Epithelial cell of esophagus (primary cell): ENCODE measurements at regions not wholly inside any gene's neighbourhood (a gene's known extent, or its start where the extent isn't known, plus 50 kb on each side); places are given as distances from the start of the nearest gene placed in this dataset.
"Not testable (repeated sequence)": the region's sequence is repeated elsewhere in the genome, so short reads cannot be mapped to it uniquely, and the experiment has no call there.

Experiments
- DNase-seq: peaks from one replicate; pipeline ENCODE4 v3.0.0; 2010; ENCODE audit warnings: low read depth
- H3K4me3 ChIP-seq: 2 replicates; pipeline ENCODE4 v1.5.1; 2011; ENCODE audit warnings: mild to moderate bottlenecking, low read length, control low read depth
- TF ChIP-seq, protein P1 (sequence below): IDR thresholded peaks from 2 replicates; pipeline ENCODE4 v1.5.1; 2011; ENCODE audit warnings: low read depth, mild to moderate bottlenecking, low read length, control low read depth, inconsistent platforms; ENCODE audit not compliant: insufficient read depth; ENCODE audit errors: missing control alignments

DNA sequence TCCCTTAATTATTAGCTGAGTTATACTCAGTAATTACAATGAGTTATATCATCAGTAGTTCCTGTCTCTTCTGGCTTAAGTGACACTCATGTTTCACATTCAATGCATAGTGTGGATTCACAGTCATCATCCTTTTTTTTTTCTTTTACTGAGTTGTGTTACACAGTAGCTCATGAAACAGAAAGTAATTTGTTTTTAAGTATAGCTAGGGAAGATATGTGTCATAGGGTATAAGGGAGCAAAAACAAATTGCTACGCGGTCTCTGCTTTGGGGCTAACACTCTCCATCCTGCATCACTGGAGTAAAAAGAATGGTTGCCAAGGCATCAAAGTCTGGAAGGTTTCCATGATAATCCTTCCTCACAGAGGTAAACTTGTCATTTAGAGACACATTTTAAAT, 971.7 kb upstream of the NCAM2 start:
- TF ChIP-seq, protein P1, sequence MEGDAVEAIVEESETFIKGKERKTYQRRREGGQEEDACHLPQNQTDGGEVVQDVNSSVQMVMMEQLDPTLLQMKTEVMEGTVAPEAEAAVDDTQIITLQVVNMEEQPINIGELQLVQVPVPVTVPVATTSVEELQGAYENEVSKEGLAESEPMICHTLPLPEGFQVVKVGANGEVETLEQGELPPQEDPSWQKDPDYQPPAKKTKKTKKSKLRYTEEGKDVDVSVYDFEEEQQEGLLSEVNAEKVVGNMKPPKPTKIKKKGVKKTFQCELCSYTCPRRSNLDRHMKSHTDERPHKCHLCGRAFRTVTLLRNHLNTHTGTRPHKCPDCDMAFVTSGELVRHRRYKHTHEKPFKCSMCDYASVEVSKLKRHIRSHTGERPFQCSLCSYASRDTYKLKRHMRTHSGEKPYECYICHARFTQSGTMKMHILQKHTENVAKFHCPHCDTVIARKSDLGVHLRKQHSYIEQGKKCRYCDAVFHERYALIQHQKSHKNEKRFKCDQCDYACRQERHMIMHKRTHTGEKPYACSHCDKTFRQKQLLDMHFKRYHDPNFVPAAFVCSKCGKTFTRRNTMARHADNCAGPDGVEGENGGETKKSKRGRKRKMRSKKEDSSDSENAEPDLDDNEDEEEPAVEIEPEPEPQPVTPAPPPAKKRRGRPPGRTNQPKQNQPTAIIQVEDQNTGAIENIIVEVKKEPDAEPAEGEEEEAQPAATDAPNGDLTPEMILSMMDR = no peak
- H3K4me3 ChIP-seq = no peak overlapping the region
- DNase-seq = no peak

DNA sequence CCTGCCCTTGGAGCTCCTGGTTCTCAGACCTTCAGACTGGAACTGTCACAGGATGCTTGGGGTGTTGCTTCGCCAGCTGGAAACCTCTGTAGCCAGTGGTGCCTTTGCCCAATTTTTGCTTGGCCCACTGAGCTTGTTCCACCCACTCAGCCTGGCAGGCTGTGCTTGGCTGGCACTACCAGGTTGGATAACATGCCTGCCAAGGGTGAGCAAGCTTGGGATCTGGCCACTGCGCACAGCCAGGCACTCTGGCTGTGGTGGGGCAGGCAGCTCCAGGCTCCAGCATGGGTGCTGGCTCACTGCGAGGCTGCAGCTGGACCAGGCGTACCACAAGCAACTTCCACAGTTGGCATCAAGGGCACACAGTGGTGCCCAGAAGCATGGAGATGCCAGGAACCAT, 967.8 kb upstream of the NCAM2 start:
- DNase-seq = no peak
- TF ChIP-seq, protein P1 = no peak
- H3K4me3 ChIP-seq = no peak overlapping the region

DNA sequence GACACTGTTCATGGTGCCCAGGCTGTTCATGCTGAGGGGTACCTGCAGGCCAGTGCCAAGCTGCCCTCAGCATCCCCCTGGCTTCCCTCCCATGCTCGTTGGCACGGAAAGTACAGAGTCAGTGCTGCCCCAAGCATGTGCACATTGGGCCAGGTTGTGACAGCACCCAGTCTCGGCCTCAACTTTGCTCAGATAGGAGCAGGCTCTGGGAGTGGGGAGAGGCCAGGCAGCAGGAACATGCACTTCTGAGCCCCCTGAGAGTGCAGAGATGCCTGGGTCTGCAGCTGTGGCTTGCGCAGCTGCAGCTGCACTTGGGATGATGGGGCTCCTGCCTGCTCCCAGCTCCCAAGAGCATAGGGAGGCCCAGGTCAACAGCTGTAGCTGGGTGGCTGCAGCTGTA, 966.4 kb upstream of the NCAM2 start:
- no peak for DNase-seq
- TF ChIP-seq, protein P1 = no peak
- H3K4me3 ChIP-seq = no peak overlapping the region

DNA sequence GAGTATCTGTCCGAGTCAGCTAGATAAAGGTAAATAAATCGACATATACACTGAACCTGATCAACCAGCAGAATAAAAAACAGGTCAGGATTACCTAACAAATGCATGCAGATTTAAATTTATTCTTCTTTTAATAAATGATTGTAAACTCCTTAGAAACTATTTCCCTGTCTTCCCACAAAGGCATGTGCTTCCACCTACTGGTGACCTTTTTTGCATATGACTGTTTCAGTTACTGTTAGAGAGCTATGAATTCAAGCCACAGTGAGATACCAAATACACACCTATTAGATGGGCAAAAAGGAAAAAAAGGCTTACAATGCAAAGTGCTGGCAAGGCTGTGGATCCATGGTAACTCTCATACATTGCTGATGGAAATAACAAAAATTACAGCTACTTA, 957.4 kb upstream of the NCAM2 start:
- no peak for DNase-seq
- no peak overlapping the region for H3K4me3 ChIP-seq
- TF ChIP-seq, protein P1 = no peak

DNA sequence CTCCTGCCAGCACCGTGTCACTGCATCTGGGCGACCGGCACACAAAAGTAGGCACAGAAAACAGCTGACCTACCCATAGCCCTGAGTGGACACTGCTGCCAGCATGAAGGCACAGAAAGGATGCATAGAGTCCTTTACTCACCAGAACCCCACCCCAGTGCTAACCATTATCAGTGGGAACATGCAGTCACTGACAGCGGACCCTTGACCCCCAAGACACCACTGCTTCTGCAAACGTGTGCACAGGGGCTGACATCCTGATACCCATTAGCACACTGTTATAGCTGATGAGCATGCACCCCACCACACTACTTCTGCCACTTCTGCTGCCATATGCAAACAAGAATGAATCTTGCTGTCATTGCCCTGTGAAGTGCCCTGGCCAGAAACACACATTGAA, 953.0 kb upstream of the NCAM2 start:
- no peak for DNase-seq
- H3K4me3 ChIP-seq = no peak overlapping the region
- TF ChIP-seq, protein P1 = no peak

DNA sequence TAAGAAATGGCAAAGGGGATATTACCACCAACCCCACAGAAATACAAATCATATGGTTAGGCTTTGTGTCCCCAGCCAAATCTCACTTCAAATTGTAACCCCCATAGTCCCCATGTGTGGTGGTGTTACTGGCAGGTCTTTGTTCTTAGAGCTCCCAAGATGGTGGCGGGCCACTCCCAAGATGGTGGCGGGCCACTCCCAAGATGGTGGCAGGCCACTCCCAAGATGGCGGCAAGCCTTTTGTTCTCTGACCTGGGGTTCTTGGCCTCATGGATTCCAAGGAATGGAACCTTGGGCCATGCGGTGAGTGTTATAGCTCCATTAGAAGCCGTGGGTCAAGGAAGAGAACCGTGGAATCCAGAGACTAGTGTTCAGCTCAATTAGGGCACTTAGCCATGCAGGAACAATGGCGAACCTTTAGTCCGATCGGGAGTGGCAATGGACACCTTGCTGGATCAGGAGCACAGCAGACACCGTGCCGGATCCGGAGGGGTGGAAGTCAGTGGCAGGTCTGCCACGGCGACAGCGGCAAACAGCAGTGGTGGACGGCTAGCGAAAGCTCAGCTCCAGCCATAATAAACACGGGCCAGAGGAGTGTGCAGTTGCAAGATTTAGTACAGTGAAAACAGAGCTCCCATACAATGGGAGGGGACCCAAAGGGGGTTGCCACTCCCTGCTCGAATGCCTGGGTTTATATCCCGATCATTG, 949.9 kb upstream of the NCAM2 start:
- not testable (repeated sequence) for H3K4me3 ChIP-seq, DNase-seq

DNA sequence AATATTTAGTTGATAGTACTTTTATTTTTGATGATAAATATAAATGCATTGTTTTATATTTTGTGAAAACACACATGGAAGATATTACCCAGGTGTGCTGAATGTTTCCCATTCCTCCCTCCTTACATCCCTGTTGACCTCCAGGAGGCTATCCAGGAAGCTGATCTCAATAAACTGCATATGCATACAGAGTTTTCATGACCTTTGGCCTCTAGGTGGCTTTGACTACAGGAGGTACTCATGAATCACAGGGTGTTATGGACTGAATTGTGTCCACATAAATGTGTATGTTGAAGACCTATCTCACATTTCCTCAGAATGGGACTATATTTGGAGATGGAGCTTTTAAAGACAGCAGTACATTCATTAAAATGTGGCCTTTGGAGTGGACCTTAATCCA, 914.9 kb upstream of the NCAM2 start:
- no peak overlapping the region for H3K4me3 ChIP-seq
- TF ChIP-seq, protein P1 = no peak
- DNase-seq = no peak
